Cardiac fibroblast (primary cell): ENCODE measurements at regions not wholly inside any gene's neighbourhood (a gene's known extent, or its start where the extent isn't known, plus 50 kb on each side); places are given as distances from the start of the nearest gene placed in this dataset.

Experiments
- DNase-seq, 2 donors: peaks; one replicate each; pipeline versions ENCODE4 v3.0.0 to v3.0.0-alpha.2; 2010; ENCODE audit warnings: low read depth in 2 of 2
- H3K4me3 ChIP-seq, 2 donors: replicated peaks in 1 of 2; 1 replicate in 1 of 2; 2 replicates in 1 of 2; pipeline ENCODE4 v1.5.1; 2011; ENCODE audit warnings: low read depth in 2 of 2, low read length in 2 of 2, mild to moderate bottlenecking in 2 of 2, moderate library complexity in 1 of 2
- CTCF ChIP-seq: IDR thresholded peaks from one replicate; pipeline ENCODE4 v1.5.1; 2011; ENCODE audit warnings: low read depth, mild to moderate bottlenecking, low read length, inconsistent platforms

- H3K4me3 ChIP-seq: no peak overlapping the region
- DNase-seq: no peak
- TF ChIP-seq CTCF: no peak
Observed at GRCh38 chr14:54052696-54053385, 96.2 kb upstream of the BMP4 start.

GRCh38 chr14:54053386-54053745 lies 96.7 kb upstream of the BMP4 start:
- no peak for TF ChIP-seq CTCF
- no peak for DNase-seq
- no peak overlapping the region for H3K4me3 ChIP-seq

- H3K4me3 ChIP-seq: no peak overlapping the region
- no peak for DNase-seq
- TF ChIP-seq CTCF: no peak
Observed at GRCh38 chr14:54058505-54058904, 101.9 kb upstream of the BMP4 start.

GRCh38 chr14:54083549-54084239 lies 127.1 kb upstream of the BMP4 start:
- no peak overlapping the region for H3K4me3 ChIP-seq
- no peak for DNase-seq
- TF ChIP-seq CTCF: no peak

GRCh38 chr14:54085232-54085761 lies 128.7 kb upstream of the BMP4 start:
- no peak for TF ChIP-seq CTCF
- H3K4me3 ChIP-seq: no peak overlapping the region
- peak in 1 of 2 donors; percentile 37 for DNase-seq

GRCh38 chr14:54085841-54086240 lies 129.2 kb upstream of the BMP4 start:
- DNase-seq: no peak
- no peak for TF ChIP-seq CTCF

More at GRCh38 chr14:54085841-54086240, 129.2 kb upstream of the BMP4 start:
- H3K4me3 ChIP-seq: no peak overlapping the region
